PC-3 (cell line): ENCODE measurements at regions not wholly inside any gene's neighbourhood (a gene's known extent, or its start where the extent isn't known, plus 50 kb on each side); places are given as distances from the start of the nearest gene placed in this dataset.

Source experiments
- CTCF ChIP-seq: fragments of 300-600 bp; sonication (generic); conservative IDR thresholded peaks from 2 replicates; pipeline ENCODE4 v1.5.1; 2017; ENCODE audit warnings: antibody characterized with exemption, low read depth, mild to moderate bottlenecking, low read length
- EZH2 ChIP-seq: fragments of 300-600 bp; sonication (generic); IDR thresholded peaks from one replicate; pipeline ENCODE4 v1.6.1; 2017; ENCODE audit warnings: antibody characterized with exemption, mild to moderate bottlenecking, low read length; ENCODE audit not compliant: unreplicated experiment

GRCh38 chr17:52710363-52710901 lies 551.9 kb upstream of the CA10 start:
- TF ChIP-seq EZH2 (no peak), CTCF (no peak)
